PFSK-1 (cell line): ENCODE measurements at regions not wholly inside any gene's neighbourhood (a gene's known extent, or its start where the extent isn't known, plus 50 kb on each side); places are given as distances from the start of the nearest gene placed in this dataset.

Experiments used
- FOXP2 ChIP-seq: optimal IDR thresholded peaks from 2 replicates; pipeline ENCODE3; 2011; ENCODE audit warnings: borderline replicate concordance, control low read depth, inconsistent platforms; ENCODE audit not compliant: insufficient read depth; ENCODE audit errors: extremely low read length, extremely low read depth
- POLR2AphosphoS5 ChIP-seq: IDR thresholded peaks from 2 replicates; pipeline ENCODE4 v1.6.1; 2012; ENCODE audit warnings: low read depth, mild to moderate bottlenecking, control low read depth, low read length, moderate library complexity
- REST ChIP-seq, 2 experiments: IDR thresholded peaks; 2 replicates each; pipeline versions ENCODE4 v1.6.1 to v1.8.0; 2011 to 2012; ENCODE audit warnings: low read depth in 2 of 2, low read length in 2 of 2, control low read depth in 1 of 2, inconsistent platforms in 1 of 2, mild to moderate bottlenecking in 1 of 2, moderate library complexity in 1 of 2; ENCODE audit not compliant: insufficient read depth in 1 of 2
- SIN3A ChIP-seq: IDR thresholded peaks from 2 replicates; pipeline ENCODE4 v1.6.1; 2012; ENCODE audit warnings: mild to moderate bottlenecking, low read length, moderate library complexity, borderline replicate concordance; ENCODE audit not compliant: insufficient read depth
- TAF1 ChIP-seq: IDR thresholded peaks from 2 replicates; pipeline ENCODE4 v1.6.1; 2012; ENCODE audit warnings: low read length, control low read depth, borderline replicate concordance; ENCODE audit not compliant: insufficient read depth

DNA sequence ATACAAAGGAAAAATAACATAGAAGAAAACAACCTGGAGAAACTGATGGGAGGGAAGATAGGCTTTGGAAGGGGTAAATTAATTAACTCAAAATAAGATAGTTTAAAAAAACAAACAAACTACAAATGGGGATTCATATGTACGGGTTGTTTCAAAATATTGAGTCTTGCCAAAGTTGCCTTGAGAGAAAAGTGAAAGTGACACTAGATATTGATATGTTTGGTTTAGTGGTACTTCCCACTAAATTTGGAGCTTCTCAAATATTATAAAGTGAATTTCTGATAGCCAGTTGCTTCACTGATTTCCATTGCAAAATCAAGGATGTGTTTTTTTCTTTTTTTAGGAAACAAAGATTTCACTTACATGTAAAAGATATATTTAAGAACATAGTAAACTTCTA, 149.5 kb upstream of the RUNX1 start:
- TF ChIP-seq SIN3A (no peak), FOXP2 (no peak), POLR2AphosphoS5 (no peak), TAF1 (no peak), REST (IDR thresholded peaks at IDR 0.05; ENCODE audit: insufficient read depth in 1 of 2, low read depth in 2 of 2, low read length in 2 of 2) (no peak)

DNA sequence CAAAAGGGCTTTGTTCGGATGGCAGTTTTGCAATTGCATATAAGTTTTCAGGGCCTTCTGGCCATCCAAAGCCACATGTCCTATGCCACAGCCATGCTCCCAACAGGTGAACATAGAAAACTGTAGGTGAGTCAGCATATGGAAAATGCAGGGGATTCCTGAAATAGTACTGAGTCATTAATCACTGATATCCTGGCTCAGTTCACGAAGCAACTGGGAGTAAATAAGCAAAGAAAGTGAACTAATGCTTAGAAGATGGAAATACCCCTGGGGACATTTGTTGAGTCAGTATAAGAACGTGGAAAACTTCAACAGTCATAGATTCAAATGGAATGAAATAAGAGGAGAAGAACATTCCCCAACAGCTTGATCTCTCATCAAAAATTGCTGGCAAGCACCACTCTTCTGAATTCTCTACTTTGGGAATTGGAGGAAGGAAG, 148.9 kb upstream of the RUNX1 start:
- TF ChIP-seq POLR2AphosphoS5 (no peak), SIN3A (no peak), REST (IDR thresholded peaks at IDR 0.05; ENCODE audit: insufficient read depth in 1 of 2, low read depth in 2 of 2, low read length in 2 of 2) (no peak), TAF1 (no peak), FOXP2 (no peak)

DNA sequence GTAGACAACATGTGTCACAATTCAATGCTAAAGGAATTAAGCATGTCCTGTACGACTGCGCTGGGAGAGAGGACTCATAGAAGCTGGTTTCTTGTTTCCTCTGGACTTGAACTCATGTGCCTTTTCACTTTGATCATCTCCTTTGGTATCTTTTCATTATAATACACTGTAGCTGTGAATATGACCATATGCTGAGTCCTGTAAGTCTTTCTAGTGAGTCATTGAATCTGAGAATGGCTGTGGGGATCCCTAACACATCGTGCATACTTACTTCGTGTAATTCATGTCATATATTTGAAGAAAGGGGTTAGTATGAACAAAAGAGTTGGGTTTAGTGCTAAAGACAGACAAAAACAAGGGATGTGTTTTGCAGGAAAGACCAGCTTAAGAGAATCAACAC, 148.1 kb upstream of the RUNX1 start:
- TF ChIP-seq TAF1 (no peak), REST (IDR thresholded peaks at IDR 0.05; ENCODE audit: insufficient read depth in 1 of 2, low read depth in 2 of 2, low read length in 2 of 2) (no peak), SIN3A (no peak), FOXP2 (no peak), POLR2AphosphoS5 (no peak)

DNA sequence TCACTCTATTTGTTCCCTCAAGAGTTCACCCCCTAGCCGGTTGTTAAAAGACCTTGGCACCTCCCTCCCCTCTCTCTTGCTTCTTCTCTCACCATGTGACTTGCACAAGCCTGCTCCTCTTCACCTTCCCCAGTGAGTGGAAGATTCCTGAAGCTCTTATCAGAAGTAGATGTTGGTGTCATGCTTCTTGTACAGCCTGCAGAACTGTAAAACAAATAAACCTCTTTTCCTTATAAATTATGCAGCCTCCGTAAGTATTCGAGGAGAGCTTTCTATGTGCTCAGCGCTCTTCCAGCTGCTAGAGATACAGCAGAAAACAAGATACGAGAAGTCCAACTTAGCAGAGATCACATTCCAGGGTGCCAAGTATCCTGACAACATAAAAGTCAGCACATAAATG, 147.0 kb upstream of the RUNX1 start:
- TF ChIP-seq FOXP2, result no peak
- no peak for TF ChIP-seq REST (IDR thresholded peaks at IDR 0.05; ENCODE audit: insufficient read depth in 1 of 2, low read depth in 2 of 2, low read length in 2 of 2)
- no peak for TF ChIP-seq TAF1
- TF ChIP-seq POLR2AphosphoS5, result no peak
- no peak for TF ChIP-seq SIN3A

- TF ChIP-seq TAF1 (no peak), SIN3A (no peak), REST (IDR thresholded peaks at IDR 0.05; ENCODE audit: insufficient read depth in 1 of 2, low read depth in 2 of 2, low read length in 2 of 2) (no peak), POLR2AphosphoS5 (no peak), FOXP2 (no peak)
Measured at GRCh38 chr21:35195232-35195631, 146.1 kb upstream of the RUNX1 start.
